Retinal pigment epithelial cell (primary cell): ENCODE measurements at regions not wholly inside any gene's neighbourhood (a gene's known extent, or its start where the extent isn't known, plus 50 kb on each side); places are given as distances from the start of the nearest gene placed in this dataset.
"Not testable (repeated sequence)": the region's sequence is repeated elsewhere in the genome, so short reads cannot be mapped to it uniquely, and the experiment has no call there.

Source experiments
- DNase-seq: peaks from one replicate; pipeline ENCODE4 v3.0.0-alpha.2; 2010; ENCODE audit warnings: low read depth
- H3K4me3 ChIP-seq: 2 replicates; pipeline ENCODE4 v1.5.1; 2011; ENCODE audit warnings: mild to moderate bottlenecking, low read length, control low read depth, moderate library complexity
- TF ChIP-seq, protein P1 (sequence below): conservative IDR thresholded peaks from 2 replicates; pipeline ENCODE4 v1.5.1; 2011; ENCODE audit warnings: low read depth, low read length, control low read depth, inconsistent platforms

DNA sequence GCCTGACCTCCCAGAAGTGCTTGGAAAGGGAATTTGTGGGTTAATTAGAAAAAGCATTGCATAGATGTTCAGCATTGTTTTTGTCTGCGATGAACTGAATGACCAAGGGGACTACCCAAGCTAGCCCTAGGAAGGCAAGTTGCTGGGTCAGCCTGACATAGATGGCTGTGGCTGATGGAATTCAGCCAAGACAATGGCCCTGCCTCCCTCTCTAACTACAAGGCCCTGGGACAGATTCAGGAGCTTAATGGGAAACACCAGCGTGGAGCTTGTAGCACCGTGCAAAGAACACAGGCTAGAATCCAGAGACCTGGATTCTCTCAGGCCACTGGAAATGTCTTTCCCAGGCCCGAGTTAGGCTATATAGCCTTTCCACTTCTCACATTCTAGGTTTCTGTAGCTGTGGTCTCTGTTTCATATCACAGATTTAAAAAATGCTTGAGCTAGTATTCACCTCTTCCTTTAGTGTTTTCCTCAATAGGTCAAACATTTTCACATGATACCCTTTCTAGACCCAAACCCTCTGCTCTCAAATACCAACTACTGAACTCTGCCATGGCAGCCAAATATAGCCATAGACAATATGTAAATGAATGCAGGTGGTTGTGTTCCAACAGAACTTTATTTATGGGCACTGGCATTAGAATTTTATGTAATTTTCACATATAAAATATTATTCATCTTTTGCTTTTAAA, 294.3 kb upstream of the MEX3C start:
- no peak for DNase-seq
- TF ChIP-seq, protein P1, sequence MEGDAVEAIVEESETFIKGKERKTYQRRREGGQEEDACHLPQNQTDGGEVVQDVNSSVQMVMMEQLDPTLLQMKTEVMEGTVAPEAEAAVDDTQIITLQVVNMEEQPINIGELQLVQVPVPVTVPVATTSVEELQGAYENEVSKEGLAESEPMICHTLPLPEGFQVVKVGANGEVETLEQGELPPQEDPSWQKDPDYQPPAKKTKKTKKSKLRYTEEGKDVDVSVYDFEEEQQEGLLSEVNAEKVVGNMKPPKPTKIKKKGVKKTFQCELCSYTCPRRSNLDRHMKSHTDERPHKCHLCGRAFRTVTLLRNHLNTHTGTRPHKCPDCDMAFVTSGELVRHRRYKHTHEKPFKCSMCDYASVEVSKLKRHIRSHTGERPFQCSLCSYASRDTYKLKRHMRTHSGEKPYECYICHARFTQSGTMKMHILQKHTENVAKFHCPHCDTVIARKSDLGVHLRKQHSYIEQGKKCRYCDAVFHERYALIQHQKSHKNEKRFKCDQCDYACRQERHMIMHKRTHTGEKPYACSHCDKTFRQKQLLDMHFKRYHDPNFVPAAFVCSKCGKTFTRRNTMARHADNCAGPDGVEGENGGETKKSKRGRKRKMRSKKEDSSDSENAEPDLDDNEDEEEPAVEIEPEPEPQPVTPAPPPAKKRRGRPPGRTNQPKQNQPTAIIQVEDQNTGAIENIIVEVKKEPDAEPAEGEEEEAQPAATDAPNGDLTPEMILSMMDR = no peak
- H3K4me3 ChIP-seq = no peak overlapping the region

DNA sequence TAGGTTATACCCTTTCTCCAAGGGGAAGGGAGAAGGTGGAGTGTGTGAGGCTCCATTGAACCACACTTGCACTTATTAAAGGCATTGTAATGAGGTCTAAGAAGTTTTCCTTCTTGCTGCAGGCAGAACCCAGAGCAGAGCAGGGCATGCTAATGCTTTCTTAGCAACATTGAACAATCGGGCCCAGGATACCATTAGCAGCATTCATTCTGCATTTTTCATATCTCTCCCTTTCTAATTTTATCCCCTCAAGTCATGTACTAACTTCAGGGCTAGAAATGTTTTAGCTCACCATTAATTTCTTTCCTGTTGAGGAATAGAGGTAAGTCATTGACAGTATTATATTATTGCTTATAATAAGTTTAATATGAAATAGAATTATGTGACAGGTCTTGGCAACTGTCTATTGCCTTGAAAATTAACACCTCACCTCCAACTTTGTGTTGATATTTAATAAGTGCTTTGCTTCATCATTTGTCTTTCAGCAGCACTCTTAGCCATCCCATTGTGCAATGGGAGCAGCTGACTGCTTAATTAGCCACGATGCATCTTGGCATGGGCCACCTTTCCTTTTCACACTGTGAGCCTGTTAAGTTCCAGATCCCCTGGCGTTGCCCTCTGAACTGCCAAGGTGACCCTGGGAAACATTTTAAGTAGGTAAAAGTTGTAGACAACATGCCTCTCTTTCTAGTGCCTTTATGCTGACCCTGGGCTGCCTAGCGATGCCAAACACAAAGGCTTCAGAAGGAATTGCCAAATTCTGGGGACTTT, 300.8 kb upstream of the MEX3C start:
- TF ChIP-seq, protein P1 = no peak
- no peak for DNase-seq

DNA sequence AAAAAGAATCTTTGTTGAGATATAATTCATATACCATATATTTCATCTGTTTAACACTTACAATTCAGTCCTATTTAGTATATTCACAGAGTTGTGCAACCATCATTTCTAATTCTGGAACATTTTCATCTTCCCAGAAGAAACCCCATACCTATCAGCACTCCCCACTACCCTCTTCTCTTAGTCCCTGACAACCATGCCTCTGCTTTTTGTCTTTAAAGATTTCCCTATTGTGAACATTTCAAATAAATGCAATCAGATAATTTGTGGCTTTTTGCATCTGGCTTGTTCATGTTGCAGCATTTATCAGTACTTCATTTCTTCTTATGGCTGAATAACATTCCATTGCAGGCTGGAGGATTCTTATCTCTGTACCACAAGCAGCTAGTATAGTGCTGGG, 305.9 kb upstream of the MEX3C start:
- H3K4me3 ChIP-seq = no peak overlapping the region
- no peak for DNase-seq
- TF ChIP-seq, protein P1 = no peak

More for the DNA sequence above, 300.8 kb upstream of the MEX3C start:
- H3K4me3 ChIP-seq = no peak overlapping the region

DNA sequence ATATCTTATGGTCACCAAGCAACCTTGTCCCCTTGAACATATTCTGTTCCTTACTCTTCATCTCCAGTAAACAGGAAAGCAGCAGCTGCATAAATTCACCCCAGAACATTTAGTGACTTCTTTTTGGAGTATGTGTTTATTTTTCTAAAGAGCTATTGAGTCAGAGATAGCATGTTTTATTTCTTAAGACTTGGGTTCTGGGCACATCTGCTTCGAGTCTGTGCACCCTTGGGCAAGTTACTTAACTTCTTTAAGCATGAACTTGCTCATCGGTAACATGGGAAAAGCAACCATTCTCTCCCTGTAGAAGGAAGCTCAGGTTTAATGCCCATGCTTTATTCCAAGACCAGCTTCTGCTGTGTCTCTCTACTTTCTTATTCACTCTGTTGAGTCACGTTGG, 309.3 kb upstream of the MEX3C start:
- no peak for DNase-seq
- H3K4me3 ChIP-seq = no peak overlapping the region
- TF ChIP-seq, protein P1 = no peak

DNA sequence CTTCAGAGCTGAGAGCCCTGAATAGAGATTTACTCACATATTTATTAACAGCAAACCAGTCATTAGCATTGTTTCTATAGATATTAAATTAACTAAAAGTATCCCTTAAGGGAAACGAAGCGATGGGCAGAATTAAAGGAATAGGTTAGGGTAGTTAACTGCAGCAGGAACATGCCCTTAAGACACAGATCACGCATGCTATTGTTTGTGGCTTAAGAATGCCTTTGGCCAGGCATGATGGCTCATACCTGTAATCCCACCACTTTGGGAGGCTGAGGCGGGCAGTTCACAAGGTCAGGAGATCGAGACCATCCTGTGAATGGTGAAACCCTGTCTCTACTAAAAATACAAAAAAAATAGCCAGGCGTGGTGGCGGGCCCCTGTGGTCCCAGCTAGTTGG, 310.9 kb upstream of the MEX3C start:
- H3K4me3 ChIP-seq, DNase-seq: not testable (repeated sequence)

DNA sequence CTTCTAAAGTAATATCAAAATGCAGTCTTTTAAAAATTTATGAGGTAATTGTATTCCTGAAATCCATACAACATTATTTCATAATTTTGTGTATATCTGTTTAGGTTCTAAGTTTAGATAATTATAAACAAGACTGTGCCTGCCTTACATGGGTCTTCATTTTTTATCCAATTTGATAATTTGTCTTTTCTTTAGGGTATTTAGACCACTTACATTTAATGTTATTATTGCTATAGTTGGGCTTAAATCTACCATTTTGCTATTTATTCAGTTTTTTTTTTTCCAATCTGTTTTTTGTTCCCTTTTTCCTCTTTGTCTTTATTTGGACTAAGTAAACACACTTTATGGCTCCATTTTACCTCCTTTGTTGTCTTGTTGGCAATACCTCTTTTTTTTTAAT, 312.5 kb upstream of the MEX3C start:
- no peak overlapping the region for H3K4me3 ChIP-seq
- TF ChIP-seq, protein P1 = no peak
- DNase-seq = no peak

DNA sequence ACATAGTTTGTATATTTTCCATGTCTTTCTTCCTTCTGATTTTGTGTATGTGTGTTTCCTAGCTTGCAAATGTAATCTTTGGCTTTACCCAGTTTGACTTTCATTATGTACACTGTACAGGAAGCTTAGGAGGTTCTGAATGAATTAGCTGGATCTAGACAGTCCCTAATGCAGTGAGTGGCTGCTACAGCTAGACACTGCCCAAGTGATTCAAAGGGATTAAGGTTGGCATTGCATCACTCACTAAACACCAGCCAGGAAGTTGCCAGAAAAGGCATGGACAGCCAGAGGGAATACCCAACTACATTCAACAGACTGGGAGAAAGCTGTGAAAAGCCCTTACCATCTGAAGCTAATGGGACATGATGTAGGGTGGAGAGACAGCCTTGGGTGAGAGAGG, 316.0 kb upstream of the MEX3C start:
- TF ChIP-seq, protein P1 = no peak
- H3K4me3 ChIP-seq = no peak overlapping the region
- DNase-seq = peak; percentile 72
